GM12892 (cell line): ENCODE measurements at regions not wholly inside any gene's neighbourhood (a gene's known extent, or its start where the extent isn't known, plus 50 kb on each side); places are given as distances from the start of the nearest gene placed in this dataset.
"Not testable (repeated sequence)": the region's sequence is repeated elsewhere in the genome, so short reads cannot be mapped to it uniquely, and the experiment has no call there.

Experiments used
- POLR2A ChIP-seq: IDR thresholded peaks from 2 replicates; pipeline ENCODE4 v1.6.1; 2011; ENCODE audit warnings: low read depth, low read length, control low read depth
- POLR2AphosphoS5 ChIP-seq: IDR thresholded peaks from 2 replicates; pipeline ENCODE4 v1.6.1; 2011; ENCODE audit warnings: low read depth, low read length, control low read depth

- not testable (repeated sequence) for TF ChIP-seq POLR2A, POLR2AphosphoS5
Observed at GRCh38 chr2:239592629-239593290, 191.9 kb upstream of the HDAC4 start.
